HEK293T (cell line): ENCODE measurements at regions not wholly inside any gene's neighbourhood (a gene's known extent, or its start where the extent isn't known, plus 50 kb on each side); places are given as distances from the start of the nearest gene placed in this dataset.
"Not testable (repeated sequence)": the region's sequence is repeated elsewhere in the genome, so short reads cannot be mapped to it uniquely, and the experiment has no call there.

Experiments
- BHLHE40 ChIP-seq: fragments of 450-650 bp; IDR thresholded peaks from 2 replicates; pipeline ENCODE4 v1.6.1; 2016; ENCODE audit warnings: mild to moderate bottlenecking, moderate library complexity, borderline replicate concordance
- FOXK2 ChIP-seq: fragments of 450-650 bp; IDR thresholded peaks from 2 replicates; pipeline ENCODE4 v1.6.1; 2016; ENCODE audit warnings: mild to moderate bottlenecking
- SP1 ChIP-seq: fragments of 450-650 bp; IDR thresholded peaks from 2 replicates; pipeline ENCODE4 v1.6.1; 2017

- not testable (repeated sequence) for TF ChIP-seq SP1, BHLHE40, FOXK2
Observed at GRCh38 chr15:53011779-53012178, 221.6 kb upstream of the ONECUT1 start.
